Loucy (cell line): ENCODE measurements at regions not wholly inside any gene's neighbourhood (a gene's known extent, or its start where the extent isn't known, plus 50 kb on each side); places are given as distances from the start of the nearest gene placed in this dataset.

Source experiments
- H2AFZ ChIP-seq: fragments of 200-600 bp; sonication (generic); 2 replicates; pipeline ENCODE4 v1.6.0; 2016; ENCODE audit warnings: antibody characterized with exemption, mild to moderate bottlenecking, low read length, moderate library complexity
- H3F3A ChIP-seq: fragments of 200-600 bp; 2 replicates; pipeline ENCODE4 v1.6.0; 2016; ENCODE audit warnings: antibody characterized with exemption, low read depth, mild to moderate bottlenecking
- H3K27me3 ChIP-seq: fragments of 200-600 bp; sonication (generic); 2 replicates; pipeline ENCODE4 v1.6.1; 2014; ENCODE audit warnings: low read length, mild to moderate bottlenecking; ENCODE audit not compliant: insufficient read depth, poor library complexity, severe bottlenecking
- H3K36me3 ChIP-seq: fragments of 200-600 bp; sonication (generic); 2 replicates; pipeline ENCODE4 v1.6.1; 2016; ENCODE audit warnings: low read length; ENCODE audit not compliant: insufficient read depth
- H3K4me1 ChIP-seq: fragments of 200-600 bp; sonication (generic); 2 replicates; pipeline ENCODE4 v1.5.1; 2014; ENCODE audit warnings: low read length, mild to moderate bottlenecking; ENCODE audit not compliant: insufficient read depth, poor library complexity, severe bottlenecking
- H3K4me2 ChIP-seq: fragments of 200-600 bp; sonication (generic); 2 replicates; pipeline ENCODE4 v1.6.0; 2014; ENCODE audit warnings: antibody characterized with exemption, low read length, low read depth, mild to moderate bottlenecking; ENCODE audit not compliant: poor library complexity, severe bottlenecking
- H3K4me3 ChIP-seq: fragments of 200-600 bp; sonication (generic); 2 replicates; pipeline ENCODE4 v1.5.1; 2014; ENCODE audit warnings: low read length, mild to moderate bottlenecking, mixed read lengths; ENCODE audit not compliant: poor library complexity, severe bottlenecking
- H3K79me2 ChIP-seq: fragments of 200-600 bp; sonication (generic); 2 replicates; pipeline ENCODE4 v1.6.1; 2014; ENCODE audit warnings: low read length; ENCODE audit not compliant: insufficient read depth
- H3K9ac ChIP-seq: fragments of 200-600 bp; sonication (generic); 2 replicates; pipeline ENCODE4 v1.6.0; 2014; ENCODE audit warnings: mild to moderate bottlenecking, low read depth, low read length, moderate library complexity; ENCODE audit not compliant: poor library complexity, severe bottlenecking
- H3K9me2 ChIP-seq: fragments of 200-600 bp; sonication (generic); replicated peaks from 2 replicates; pipeline ENCODE4 v1.6.1; 2016; ENCODE audit warnings: low read depth, low read length, mixed read lengths
- H3K9me3 ChIP-seq: fragments of 200-600 bp; sonication (generic); 2 replicates; pipeline ENCODE4 v1.6.1; 2014; ENCODE audit warnings: mild to moderate bottlenecking, antibody characterized with exemption, low read length, low read depth; ENCODE audit not compliant: insufficient read depth
- H4K20me1 ChIP-seq: fragments of 200-600 bp; sonication (generic); 2 replicates; pipeline ENCODE4 v1.6.0; 2014; ENCODE audit warnings: antibody characterized with exemption, low read length, mild to moderate bottlenecking; ENCODE audit not compliant: insufficient read depth, poor library complexity, severe bottlenecking
- CTCF ChIP-seq: fragments of 200-600 bp; sonication (generic); conservative IDR thresholded peaks from 2 replicates; pipeline ENCODE4 v1.5.1; 2014; ENCODE audit warnings: mild to moderate bottlenecking, antibody characterized with exemption, low read length
- EZH2phosphoT487 ChIP-seq: fragments of 200-600 bp; IDR thresholded peaks from 2 replicates; pipeline ENCODE4 v1.6.1; 2018; ENCODE audit warnings: antibody characterized with exemption, mild to moderate bottlenecking, moderate library complexity, borderline replicate concordance

GRCh38 chr19:56949626-56950025, 109.1 kb upstream of the PEG3 start:
- Histone ChIP-seq H4K20me1 (no peaks in the 10 kb centered on the region), H3K4me1 (no peaks in the 10 kb centered on the region), H3K27me3 (no peaks in the 10 kb centered on the region), H2AFZ (no peak overlapping the region), H3K9me3 (peaks cover 5% of the 10 kb centered on the region; the same call in 1 of the 2 replicates), H3K4me3 (no peak overlapping the region), H3K36me3 (no peaks in the 10 kb centered on the region), H3F3A (no peaks in the 10 kb centered on the region), H3K9me2 (no peaks in the 10 kb centered on the region), H3K9ac (no peak overlapping the region), H3K79me2 (no peaks in the 10 kb centered on the region), H3K4me2 (no peak overlapping the region)
- TF ChIP-seq CTCF (no peak), EZH2phosphoT487 (no peak)

- no peaks in the 10 kb centered on the region for H3F3A ChIP-seq
- no peaks in the 10 kb centered on the region for H3K9me2 ChIP-seq
- no peaks in the 10 kb centered on the region for H4K20me1 ChIP-seq
- H3K4me2 ChIP-seq, result no peak overlapping the region
- no peaks in the 10 kb centered on the region for H3K4me1 ChIP-seq
- peaks cover 9% of the 10 kb centered on the region; the same call in 1 of the 2 replicates for H3K9me3 ChIP-seq
- no peak overlapping the region for H2AFZ ChIP-seq
- no peak overlapping the region for H3K9ac ChIP-seq
- H3K36me3 ChIP-seq, result no peaks in the 10 kb centered on the region
- no peaks in the 10 kb centered on the region for H3K79me2 ChIP-seq
- no peak overlapping the region for H3K4me3 ChIP-seq
- TF ChIP-seq CTCF (no peak), EZH2phosphoT487 (no peak)
- no peaks in the 10 kb centered on the region for H3K27me3 ChIP-seq
These were observed 111.1 kb upstream of the PEG3 start for GRCh38 chr19:56951672-56952071.

- Histone ChIP-seq H3K4me1 (no peaks in the 10 kb centered on the region), H4K20me1 (no peaks in the 10 kb centered on the region), H2AFZ (no peak overlapping the region), H3K9me2 (no peaks in the 10 kb centered on the region), H3K79me2 (no peaks in the 10 kb centered on the region), H3K36me3 (no peaks in the 10 kb centered on the region), H3F3A (no peaks in the 10 kb centered on the region), H3K9ac (no peak overlapping the region), H3K4me3 (no peak overlapping the region), H3K27me3 (no peaks in the 10 kb centered on the region), H3K9me3 (peaks cover 9% of the 10 kb centered on the region; the same call in 1 of the 2 replicates), H3K4me2 (no peak overlapping the region)
- no peak for TF ChIP-seq CTCF
These were observed 112.9 kb upstream of the PEG3 start for GRCh38 chr19:56953470-56953869.
